ENCODE measurements at regions not wholly inside any gene's neighbourhood (a gene's known extent, or its start where the extent isn't known, plus 50 kb on each side); places are given as distances from the start of the nearest gene placed in this dataset.

DNA sequence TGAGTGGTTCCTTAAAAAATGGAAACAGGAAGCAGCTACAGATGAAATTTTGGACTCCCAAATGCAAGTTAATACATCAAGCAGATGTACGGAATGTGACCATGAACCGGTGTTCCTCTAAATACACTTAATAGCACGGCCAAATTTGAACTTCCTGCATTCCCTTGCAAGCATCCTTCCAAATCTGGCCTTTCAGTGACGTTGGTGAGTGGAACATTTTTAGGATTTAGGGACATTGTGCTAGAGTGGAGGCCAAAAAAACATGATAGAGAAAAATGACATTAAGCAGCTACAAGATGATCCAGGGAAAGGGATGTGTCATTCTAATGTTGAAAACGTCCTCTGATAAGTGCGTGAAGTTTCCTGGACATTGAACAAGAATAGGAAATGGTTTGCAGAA, 62.1 kb downstream of the CTAGE1 start:
- DNase-seq (ENCODE audit: low read depth, low spot score): no peak

DNA sequence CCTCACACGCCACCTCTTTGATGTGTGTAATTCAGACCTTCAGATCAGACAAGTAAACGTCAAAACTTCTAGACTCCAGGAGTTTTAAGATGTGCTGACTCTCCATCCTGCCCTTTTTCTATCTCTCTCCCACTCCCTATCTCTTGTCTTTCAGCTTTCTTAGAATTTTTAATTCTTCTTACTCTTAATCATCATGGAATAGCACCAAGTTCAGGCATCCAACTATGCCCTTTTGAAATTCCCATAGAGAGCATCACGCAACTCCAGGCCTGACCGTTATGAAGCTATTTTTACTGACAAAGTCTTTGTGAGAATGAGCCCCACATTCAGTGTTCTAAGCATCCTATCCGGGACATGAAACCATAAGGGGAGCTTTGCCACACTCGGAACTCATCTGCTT, 62.6 kb downstream of the CTAGE1 start:
- DNase-seq (ENCODE audit: low read depth, low spot score): no peak

DNA sequence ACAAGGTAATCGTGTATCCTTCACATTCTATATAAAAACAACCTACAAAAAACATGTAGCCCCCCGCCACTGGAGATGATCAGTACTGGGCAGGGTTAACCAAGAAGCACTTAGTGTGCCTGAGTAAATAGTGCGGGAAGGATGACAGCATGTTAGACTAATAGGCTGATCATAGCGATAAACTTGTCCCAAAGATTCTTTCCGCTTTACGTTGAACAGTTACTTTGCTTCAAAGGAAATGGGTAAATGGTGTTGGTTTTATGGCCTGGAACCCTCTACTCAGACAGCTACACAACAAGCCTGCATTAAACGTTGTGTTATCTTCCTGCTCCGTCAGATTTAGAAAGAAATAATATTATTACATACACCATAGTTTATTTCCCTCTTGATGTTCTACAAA, 67.7 kb downstream of the CTAGE1 start:
- no peak for DNase-seq (ENCODE audit: low read depth, low spot score)

DNA sequence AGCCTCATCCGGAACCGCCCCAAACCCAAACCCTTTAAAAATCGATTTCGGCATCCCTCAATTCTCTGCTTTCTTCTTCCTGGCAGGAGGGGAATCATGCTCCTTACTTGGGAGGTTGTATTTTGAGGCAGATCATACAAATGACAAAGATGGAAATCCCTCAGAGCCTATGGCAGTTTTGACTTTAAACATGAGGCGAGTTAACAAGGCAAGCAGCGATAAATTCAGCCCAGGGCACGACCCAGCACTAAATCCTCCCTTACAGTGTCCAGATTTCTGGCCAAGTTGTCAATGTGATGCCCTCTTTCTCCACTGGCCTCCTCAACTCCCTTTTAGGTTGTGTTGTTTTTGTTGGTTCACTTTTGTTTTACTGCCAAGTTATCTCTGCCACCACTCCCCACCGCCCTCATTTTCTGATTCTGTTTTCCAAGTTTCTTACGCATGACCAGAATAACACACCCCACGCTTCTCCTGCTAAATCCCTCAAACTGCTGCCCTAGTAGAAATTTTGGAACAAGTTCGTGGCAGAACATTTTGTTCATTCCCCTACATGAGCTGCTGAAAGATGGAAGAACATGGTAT, 68.3 kb downstream of the CTAGE1 start:
- peak; percentile 47 for DNase-seq (ENCODE audit: low read depth, low spot score)

DNA sequence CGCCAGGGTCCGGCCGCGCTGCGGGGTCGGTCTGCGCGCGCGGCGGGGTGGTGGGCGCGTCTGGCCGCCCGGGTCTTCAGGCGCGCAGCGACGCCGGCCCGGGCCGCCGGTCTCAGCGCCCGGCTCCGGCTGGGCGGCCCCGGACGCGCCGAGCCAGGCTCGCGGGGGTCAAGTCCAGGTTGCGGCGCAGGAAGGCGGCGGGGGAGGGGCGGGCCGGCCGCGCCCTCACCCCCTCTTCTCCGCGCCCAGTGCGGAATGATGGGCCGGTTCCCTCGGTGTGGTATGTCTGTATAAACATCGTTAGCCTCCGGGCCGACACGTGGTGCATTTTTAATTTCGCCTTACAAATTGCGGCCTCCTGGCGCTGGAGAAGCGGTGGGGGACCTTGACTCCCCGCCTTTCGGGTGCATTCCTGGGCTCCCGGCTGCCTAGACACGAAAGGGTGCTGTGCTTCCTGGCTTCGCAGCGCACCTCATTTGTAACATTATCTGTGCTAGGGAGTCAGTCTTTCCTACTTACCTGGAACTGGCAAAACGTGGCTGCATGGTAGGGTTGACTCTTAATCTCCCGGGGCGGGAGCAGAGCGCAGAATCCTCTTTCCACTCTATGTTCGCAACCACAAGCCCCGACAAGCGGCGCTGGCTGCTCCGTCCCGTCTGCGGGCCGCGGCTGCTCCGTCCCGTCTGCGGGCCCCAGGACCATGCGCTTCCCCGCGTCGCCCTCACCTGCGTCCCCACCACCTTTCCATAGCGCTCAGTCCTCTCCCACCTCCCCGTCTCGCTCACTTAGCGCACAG, 69.0 kb downstream of the CTAGE1 start:
- DNase-seq (ENCODE audit: low read depth, low spot score): peak; percentile 95

DNA sequence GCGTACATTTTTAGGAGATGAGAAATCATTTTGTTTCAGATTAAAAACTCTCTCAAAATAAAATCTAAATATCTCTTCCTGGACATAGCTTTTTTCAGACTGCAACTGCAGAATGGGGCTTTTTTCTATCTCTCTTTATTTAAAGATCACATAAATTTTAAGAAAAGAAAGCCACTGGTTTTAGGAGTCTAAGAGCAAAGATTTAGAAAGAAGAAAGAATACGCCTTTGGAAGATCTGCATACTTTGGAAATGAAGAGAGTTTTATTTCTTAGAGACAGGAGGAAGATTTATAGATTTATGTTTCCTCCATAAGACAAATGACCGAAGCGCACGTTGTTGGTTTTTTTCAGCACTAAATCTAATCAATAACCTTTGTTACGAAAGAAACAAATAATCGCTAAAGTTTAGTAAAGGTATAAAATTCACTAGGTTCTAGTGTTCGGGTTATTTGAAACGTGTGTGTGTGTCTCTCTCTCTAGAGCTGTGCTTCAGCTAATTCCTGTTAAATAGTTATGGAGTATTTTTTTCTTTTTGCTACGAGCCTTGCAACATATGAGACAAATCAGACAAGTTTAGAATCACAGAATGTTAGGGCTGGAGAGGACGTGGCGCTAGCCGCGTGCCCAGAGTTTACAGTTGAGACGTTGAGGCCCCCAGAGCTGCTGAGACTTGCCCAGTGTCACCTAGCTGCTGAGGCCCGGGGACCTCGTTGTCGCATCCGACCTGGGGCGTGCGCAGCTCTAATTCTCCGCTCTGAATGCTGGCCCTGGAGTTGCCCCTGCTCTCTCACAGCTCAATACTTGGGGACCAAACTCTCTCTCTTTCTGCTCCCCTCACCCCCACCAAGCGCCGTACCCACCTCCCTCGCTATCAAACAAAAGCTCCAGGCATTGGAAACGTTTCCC, 69.9 kb downstream of the CTAGE1 start:
- DNase-seq (ENCODE audit: low read depth, low spot score): peak; percentile 66

DNA sequence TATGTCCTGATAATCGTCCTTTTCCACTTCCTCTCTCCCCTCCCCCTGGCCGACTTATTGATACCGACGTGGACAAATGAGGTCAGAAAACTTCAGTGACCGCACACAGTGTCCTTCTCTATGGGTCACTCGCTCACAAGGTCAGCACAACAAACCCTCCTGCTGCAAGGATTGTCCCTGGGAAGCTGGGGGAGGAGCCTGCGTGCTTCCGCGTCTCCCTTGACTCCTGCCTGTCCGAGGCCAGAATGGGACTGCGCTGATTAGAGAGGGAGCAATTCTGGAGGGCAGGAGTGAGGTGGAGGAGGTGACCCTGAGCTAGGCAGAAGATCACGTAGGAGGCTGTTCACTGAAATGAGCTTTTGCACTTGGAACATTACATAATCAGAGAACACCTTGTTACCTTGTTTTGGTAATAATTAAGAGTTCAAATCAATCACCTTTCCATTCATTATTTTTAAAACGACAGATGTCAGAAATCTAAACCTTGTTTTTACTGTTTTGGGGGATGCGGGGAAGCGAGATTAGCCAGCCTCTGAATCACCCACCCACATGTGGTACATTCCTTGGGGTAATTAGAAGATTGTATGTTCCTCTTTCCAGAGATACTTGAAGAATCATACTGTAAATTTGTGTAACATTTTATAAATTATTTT, 70.6 kb downstream of the CTAGE1 start:
- peak; percentile 53 for DNase-seq (ENCODE audit: low read depth, low spot score)

DNA sequence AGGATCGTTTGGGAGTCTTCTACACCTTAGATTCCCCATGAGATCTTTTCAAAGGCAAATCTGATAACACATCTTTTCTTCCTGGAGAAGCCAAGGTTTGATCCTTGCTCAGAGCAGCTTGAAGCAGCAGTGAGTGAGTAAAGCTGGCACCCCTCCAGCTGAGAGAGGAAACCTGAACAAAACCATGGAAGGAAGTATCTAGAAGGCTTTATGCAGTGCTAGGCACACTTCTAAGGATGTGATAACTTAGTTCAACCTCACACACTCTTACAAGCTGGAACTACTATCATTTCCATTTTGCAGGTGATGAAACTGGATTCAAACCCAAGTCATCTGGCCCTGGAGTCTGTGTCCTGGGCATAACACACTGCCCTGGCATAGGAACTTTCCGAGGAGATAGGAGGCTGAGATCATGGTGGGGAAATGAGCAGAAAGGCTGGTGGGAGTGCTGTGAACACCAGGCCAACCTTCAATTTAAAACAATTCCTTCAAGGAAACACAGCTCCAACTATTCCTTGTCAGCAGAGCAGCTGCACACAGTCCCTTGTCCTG, 71.2 kb downstream of the CTAGE1 start:
- DNase-seq (ENCODE audit: low read depth, low spot score): peak; percentile 79

DNA sequence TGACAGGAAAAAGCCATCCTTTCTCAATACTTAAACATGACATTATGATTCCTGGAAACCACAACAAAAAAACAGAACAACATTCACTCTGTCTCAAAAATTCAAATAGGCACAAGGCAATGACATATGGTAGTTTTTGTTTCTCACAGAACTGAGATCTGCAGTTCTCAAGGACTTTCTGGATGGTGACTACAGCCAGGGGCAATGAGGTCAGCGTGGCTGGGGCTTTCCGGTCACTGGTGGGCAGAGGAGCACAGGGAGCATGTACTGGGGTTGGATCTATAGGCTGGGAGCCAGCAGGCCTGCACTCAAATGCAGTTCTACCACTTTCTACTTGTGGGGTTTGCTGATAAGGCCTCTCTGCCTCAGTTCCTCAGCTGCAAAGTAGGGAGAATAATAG, 72.0 kb downstream of the CTAGE1 start:
- no peak for DNase-seq (ENCODE audit: low read depth, low spot score)

DNA sequence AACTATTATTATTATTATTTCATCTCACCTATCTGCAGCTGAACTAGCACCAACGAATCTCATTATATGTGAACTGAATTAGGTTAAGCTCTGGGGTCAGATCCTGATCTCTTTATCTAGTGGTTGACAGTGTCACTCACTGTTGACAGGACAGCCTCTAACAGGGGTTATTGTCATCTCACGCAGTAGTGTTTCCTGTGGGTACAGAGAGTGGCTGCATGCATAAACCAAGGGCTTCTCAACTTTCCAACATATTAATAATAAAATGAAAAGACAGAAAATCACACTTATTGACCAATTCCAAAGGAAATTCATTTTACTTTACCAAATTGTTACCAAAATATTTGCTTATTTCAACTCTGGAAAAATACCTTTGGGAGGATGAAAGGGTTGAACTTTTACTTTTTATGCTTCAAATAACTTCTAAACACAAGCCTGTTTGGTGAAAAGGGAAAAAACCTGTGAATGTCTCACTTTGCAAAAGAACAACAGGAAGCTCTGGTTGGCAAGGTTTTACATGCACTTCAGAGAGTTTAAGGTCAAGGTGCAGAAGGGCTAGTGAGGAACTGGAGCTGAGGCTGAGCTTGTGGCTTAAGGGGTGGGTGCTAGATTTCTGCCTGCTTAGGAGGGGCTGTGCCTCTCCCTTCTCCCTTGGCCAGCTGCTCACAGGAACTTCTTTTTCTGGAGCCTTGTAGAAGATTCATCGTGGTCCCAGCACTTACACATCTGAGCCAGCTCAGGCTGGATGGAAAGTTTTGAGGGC, 72.6 kb downstream of the CTAGE1 start:
- no peak for DNase-seq (ENCODE audit: low read depth, low spot score)

DNA sequence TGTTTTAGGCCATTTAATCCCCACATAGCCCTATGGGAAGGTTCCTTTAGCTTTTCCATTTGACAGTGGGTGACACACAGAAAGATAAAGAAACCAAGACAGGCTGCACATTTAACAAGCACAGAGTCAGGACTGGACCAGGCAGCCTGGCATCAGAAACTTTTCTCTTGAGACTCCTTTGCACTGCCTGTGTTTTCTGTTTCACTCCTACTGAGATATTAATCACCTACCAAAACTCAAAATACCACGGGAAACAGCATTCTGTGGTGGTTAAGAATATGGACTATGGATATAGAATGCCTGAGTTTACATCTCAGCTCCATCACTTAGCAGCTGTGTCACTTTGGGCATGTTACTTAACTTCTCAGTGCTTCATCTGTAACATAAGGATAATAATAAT, 73.3 kb downstream of the CTAGE1 start:
- DNase-seq (ENCODE audit: low read depth, low spot score): no peak

DNA sequence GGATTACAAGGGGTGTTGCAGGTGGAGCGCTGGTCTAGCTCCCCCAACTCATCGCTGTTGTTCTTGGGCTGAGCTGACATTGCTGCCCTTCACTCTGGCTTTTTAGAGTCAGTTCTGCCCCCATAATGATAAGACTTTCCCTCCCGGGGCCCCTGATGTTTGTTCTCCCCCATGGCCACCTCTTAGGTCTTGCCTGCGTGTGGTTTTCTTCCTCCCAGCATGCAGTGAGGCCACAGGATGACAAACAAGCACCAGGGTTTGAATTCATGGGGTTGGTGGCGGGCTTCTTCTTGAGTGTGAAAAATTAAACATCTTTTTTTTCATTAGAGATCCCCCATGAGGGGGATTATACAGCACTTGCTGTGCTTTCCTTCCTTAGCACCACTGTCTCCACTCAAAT, 74.1 kb downstream of the CTAGE1 start:
- no peak for DNase-seq (ENCODE audit: low read depth, low spot score)

DNA sequence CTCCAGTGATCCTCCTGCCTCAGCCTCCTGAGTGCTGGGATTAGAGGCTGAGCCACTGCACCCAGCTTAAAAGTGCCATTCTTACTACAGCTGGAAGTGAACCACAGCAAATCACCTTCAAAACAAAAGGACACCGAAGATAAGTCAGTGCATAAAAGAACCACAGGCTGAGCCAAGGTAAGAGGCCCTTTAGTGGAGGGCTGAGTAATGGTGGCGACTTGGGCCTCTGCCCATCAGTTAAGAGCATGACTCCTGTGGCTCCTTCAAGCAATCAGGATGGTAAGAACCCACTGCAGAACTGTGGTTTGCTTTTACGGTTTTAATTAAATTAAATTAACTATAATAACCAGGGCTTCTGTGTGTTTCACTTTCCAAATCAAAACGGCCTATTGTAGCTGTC, 75.1 kb downstream of the CTAGE1 start:
- peak; percentile 93 for DNase-seq (ENCODE audit: low read depth, low spot score)

DNA sequence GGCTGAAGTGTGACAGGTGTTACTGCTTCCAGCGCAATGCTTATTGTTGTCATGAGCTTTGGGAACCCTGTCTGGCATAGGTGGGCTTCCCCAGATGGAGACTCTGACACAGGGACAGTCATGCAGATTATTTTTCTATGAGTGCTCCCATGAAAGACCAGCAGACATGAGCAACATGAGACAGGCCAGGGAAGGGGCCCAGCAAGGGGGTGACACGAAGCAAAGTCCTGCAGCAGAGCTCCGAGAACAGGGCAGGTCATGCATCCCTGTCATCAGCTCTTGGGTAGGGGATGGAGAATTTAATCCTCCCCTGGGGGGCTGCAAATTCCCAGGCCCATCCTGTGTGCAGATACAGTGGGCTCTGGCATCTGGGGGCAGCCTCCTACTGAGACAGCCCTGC, 77.4 kb downstream of the CTAGE1 start:
- no peak for DNase-seq (ENCODE audit: low read depth, low spot score)

DNA sequence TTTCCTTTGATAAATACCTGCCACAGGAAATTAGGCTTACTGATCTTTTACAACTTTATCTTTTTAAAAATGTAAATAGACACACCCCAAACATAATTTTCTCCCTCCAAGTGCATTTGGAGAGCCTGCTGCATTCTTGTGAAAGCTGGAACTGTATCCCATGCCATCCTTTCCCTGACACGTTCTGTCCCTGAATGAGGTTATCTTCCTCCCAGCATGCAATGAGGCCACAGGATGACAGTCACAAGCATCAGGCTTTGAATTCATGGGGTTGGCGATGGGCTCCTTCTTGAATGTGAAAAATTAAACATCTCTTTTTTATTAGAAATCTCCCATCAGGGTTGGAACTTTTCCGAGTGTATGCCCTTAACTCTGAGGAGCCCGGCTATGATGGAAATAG, 77.8 kb downstream of the CTAGE1 start:
- no peak for DNase-seq (ENCODE audit: low read depth, low spot score)

DNA sequence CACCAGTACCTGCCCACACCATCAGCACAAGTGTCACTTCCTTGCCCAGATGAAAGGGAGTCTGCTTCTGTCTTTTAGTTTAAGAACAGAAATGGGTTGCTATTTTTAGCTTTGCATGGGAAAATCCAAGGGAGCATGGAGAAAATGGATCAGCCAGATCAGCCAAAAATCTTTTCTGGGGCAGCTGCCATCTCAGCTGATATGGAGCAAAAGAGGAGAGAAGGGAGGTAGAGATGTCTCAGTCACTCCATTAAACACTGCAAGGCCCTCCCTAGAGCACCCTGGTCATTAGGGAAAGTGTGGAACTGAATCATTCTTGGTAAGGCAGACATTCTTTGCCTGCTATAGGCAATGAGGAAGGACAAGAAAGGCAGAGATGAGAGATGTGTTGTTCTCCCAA, 79.9 kb downstream of the CTAGE1 start:
- DNase-seq (ENCODE audit: low read depth, low spot score): no peak

DNA sequence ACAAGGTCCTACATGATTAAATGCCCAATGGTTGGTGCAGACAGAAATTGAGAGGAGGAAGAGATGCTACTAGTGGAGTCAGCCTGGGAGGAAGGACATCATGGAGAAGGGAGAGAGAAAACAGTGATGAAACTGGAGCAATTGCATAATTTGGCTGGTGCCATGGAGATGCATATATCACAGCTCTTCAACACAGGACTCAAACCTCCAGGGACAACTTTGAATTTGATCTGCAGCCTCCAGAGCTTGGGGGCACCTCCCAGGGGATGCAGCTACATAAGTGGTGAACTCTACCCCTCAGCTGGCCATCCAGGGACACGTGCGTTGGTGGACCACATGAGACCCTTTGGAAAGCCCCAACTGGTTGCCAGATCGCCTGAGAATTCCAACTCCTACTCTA, 80.4 kb downstream of the CTAGE1 start:
- DNase-seq (ENCODE audit: low read depth, low spot score): no peak

DNA sequence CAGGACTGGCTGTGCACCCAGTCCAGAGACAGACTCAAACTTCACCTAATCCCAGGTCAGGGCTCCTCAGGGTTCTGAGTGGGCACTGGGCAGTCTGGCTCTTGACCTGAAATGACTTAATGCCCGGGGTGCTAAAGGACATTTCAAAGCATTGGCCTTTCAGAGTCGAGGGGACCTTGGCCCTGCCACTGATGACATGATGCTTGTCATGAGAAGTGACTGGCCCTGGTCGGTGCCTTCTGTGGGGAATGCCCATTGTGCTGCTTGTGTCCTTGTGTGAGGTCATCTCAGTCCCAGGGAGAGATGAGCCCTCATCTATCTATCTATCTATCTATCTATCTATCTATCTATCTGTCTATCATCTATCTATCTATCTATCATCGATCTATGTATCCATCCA, 81.3 kb downstream of the CTAGE1 start:
- DNase-seq (ENCODE audit: low read depth, low spot score): no peak

DNA sequence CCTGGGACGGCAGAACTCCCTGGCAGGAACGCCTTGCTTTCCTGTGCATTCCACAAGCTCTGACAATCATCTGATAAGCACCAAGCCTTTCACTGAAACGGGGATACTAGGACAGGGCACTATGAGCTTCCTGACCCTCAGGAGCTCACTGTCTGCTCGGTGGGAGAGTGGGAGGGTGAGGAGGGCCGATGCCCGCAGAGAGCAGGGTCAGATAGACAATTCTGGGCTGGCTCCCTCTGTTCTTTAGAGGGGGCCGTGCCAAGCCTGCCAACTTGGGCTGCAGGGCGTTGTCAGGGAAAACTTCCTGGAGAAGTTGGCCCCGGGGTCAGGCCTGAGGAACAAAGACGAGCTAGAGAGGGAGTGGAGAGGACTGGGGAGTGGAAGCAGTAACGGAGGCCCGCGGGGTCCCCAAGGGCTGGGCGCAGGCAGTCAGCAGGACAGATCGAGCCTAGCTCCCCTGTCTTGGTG, 82.0 kb downstream of the CTAGE1 start:
- no peak for DNase-seq (ENCODE audit: low read depth, low spot score)

DNA sequence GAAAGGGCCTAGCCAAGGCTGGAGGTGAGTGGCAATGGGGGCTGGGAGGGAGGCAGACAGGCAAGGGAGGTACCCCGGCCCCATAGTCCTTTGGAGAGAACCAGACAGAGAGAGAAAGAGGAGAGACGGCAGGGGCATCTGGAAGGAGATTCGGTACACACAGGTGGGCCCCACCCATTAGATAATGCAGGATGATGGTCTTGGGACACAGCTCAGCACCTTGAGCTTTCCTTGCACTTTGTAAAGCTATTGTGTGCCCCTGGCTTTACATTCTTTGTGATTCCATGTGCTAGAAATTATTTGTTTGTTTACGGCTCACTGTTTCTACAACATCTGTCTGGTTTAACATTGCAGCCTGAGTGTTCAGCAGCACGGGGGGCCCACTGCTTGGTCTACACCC, 83.1 kb downstream of the CTAGE1 start:
- no peak for DNase-seq (ENCODE audit: low read depth, low spot score)

DNA sequence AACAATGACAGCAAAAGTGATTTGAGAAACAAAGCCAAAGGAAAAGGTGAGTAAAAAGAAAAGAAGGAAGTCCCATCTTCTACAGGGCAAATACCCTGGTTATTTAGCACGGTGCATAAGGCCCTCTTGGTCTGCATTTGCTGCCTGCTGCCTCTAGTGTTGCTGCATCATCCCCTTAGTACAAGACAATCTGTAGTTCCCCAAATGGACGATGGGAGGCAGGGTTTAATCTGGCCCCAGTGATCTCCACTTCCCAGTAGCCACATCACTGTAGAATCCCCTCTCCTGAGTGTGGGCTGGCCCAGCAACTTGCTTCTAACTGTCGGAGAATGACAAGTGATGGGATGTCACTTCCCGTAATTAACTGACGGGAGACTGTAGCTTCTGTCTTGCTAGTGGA, 85.1 kb downstream of the CTAGE1 start:
- DNase-seq (ENCODE audit: low read depth, low spot score): no peak
